Skeletal muscle tissue (tissue), 3 donors: ENCODE measurements at regions not wholly inside any gene's neighbourhood (a gene's known extent, or its start where the extent isn't known, plus 50 kb on each side); places are given as distances from the start of the nearest gene placed in this dataset.
A peak's percentile ranks its signal among the peaks of the same experiment; 100 is the strongest.

Experiments used
- H3K27ac ChIP-seq: one replicate; pipeline ENCODE4 v1.7.0; 2013; ENCODE audit warnings: mild to moderate bottlenecking, low read depth, low read length, inconsistent platforms
- H3K27me3 ChIP-seq, 3 donors: one replicate each; pipeline ENCODE4 v1.7.0; 2013; ENCODE audit warnings: low read length in 3 of 3; ENCODE audit not compliant: control insufficient read depth in 3 of 3, insufficient read depth in 3 of 3
- H3K36me3 ChIP-seq, 3 donors: one replicate each; pipeline ENCODE4 v1.7.0; 2013; ENCODE audit warnings: low read length in 3 of 3; ENCODE audit not compliant: control insufficient read depth in 3 of 3, insufficient read depth in 3 of 3
- H3K4me1 ChIP-seq, 3 donors: one replicate each; pipeline ENCODE4 v1.7.0; 2013; ENCODE audit warnings: low read length in 3 of 3, mild to moderate bottlenecking in 3 of 3; ENCODE audit not compliant: control insufficient read depth in 3 of 3, insufficient read depth in 3 of 3
- H3K4me3 ChIP-seq, 3 donors: one replicate each; pipeline ENCODE4 v1.7.0; 2013; ENCODE audit warnings: low read length in 3 of 3
- H3K9ac ChIP-seq, 3 donors: one replicate each; pipeline ENCODE4 v1.7.0; 2013; ENCODE audit warnings: low read length in 3 of 3, mild to moderate bottlenecking in 3 of 3, moderate library complexity in 2 of 3, low read depth in 1 of 3
- H3K9me3 ChIP-seq, 3 donors: one replicate each; pipeline ENCODE4 v1.7.0; 2013; ENCODE audit warnings: low read length in 3 of 3; ENCODE audit not compliant: control insufficient read depth in 3 of 3
- donor health status: Osteomylitis.

- Histone ChIP-seq H3K9ac (peak overlapping the region; percentile 90 to 98 (median 91)), H3K4me1 (peaks cover 2 to 15% (median 12%) of the 10 kb centered on the region in 3 donors), H3K27me3 (peaks cover 0 to 11% (median 8%) of the 10 kb centered on the region in 3 donors), H3K9me3 (no peaks in the 10 kb centered on the region), H3K36me3 (no peaks in the 10 kb centered on the region), H3K27ac (peak overlapping the region; percentile 99), H3K4me3 (peak overlapping the region; percentile 80 to 89 (median 88))
Observed at GRCh38 chr7:114086537-114086913, 167.7 kb upstream of the PPP1R3A start.

GRCh38 chr7:114085592-114086501, 167.0 kb upstream of the PPP1R3A start:
- peak overlapping the region; percentile 99 for H3K27ac ChIP-seq
- H3K9ac ChIP-seq = peak overlapping the region; percentile 90 to 98 (median 91)
- H3K4me1 ChIP-seq = peaks cover 2 to 15% (median 12%) of the 10 kb centered on the region in 3 donors
- no peaks in the 10 kb centered on the region for H3K36me3 ChIP-seq
- H3K4me3 ChIP-seq = peak overlapping the region; percentile 87 to 89 (median 88)
- no peaks in the 10 kb centered on the region for H3K9me3 ChIP-seq
- H3K27me3 ChIP-seq = peaks cover 0 to 11% (median 8%) of the 10 kb centered on the region in 3 donors

- H3K9me3 ChIP-seq = no peaks in the 10 kb centered on the region
- peaks cover 0 to 11% (median 8%) of the 10 kb centered on the region in 3 donors for H3K27me3 ChIP-seq
- H3K9ac ChIP-seq = peak overlapping the region; percentile 88 to 98 (median 91)
- peaks cover 2 to 15% (median 12%) of the 10 kb centered on the region in 3 donors for H3K4me1 ChIP-seq
- peak overlapping the region; percentile 99 for H3K27ac ChIP-seq
- H3K4me3 ChIP-seq = peak overlapping the region; percentile 87 to 89 (median 88)
- H3K36me3 ChIP-seq = no peaks in the 10 kb centered on the region
Observed at GRCh38 chr7:114085313-114085591, 166.4 kb upstream of the PPP1R3A start.

- Histone ChIP-seq H3K27me3 (peaks cover 0 to 11% (median 8%) of the 10 kb centered on the region in 3 donors), H3K4me1 (peaks cover 2 to 15% (median 12%) of the 10 kb centered on the region in 3 donors), H3K27ac (peak overlapping the region; percentile 99), H3K9ac (peak overlapping the region; percentile 88 to 98 (median 91)), H3K36me3 (no peaks in the 10 kb centered on the region), H3K4me3 (peak overlapping the region; percentile 87 to 89 (median 88)), H3K9me3 (no peaks in the 10 kb centered on the region)
Observed at GRCh38 chr7:114084472-114085312, 165.9 kb upstream of the PPP1R3A start.

- H3K27ac ChIP-seq = peak overlapping the region; percentile 99
- peaks cover 0 to 11% (median 8%) of the 10 kb centered on the region in 3 donors for H3K27me3 ChIP-seq
- peak overlapping the region; percentile 87 to 89 (median 88) for H3K4me3 ChIP-seq
- no peaks in the 10 kb centered on the region for H3K9me3 ChIP-seq
- peak overlapping the region; percentile 88 to 98 (median 91) for H3K9ac ChIP-seq
- H3K36me3 ChIP-seq = no peaks in the 10 kb centered on the region
- H3K4me1 ChIP-seq = peaks cover 2 to 15% (median 12%) of the 10 kb centered on the region in 3 donors
Observed at GRCh38 chr7:114084002-114084471, 165.2 kb upstream of the PPP1R3A start.

- H3K9ac ChIP-seq = peak overlapping the region; percentile 88 to 98 (median 91)
Observed at GRCh38 chr7:114083166-114084001, 164.6 kb upstream of the PPP1R3A start.

GRCh38 chr7:114082642-114083165, 163.9 kb upstream of the PPP1R3A start:
- Histone ChIP-seq H3K9ac (peak overlapping the region; percentile 88 to 98 (median 91)), H3K4me3 (peak overlapping the region; percentile 70 to 88 (median 70)), H3K9me3 (no peaks in the 10 kb centered on the region), H3K27me3 (peaks cover 0 to 9% (median 8%) of the 10 kb centered on the region in 3 donors), H3K4me1 (peaks cover 2 to 15% (median 12%) of the 10 kb centered on the region in 3 donors), H3K27ac (peak overlapping the region; percentile 99), H3K36me3 (no peaks in the 10 kb centered on the region)

More at GRCh38 chr7:114083166-114084001, 164.6 kb upstream of the PPP1R3A start:
- Histone ChIP-seq H3K4me3 (peak overlapping the region; percentile 70 to 88 (median 70)), H3K27me3 (peaks cover 0 to 11% (median 8%) of the 10 kb centered on the region in 3 donors), H3K36me3 (no peaks in the 10 kb centered on the region), H3K4me1 (peaks cover 2 to 15% (median 12%) of the 10 kb centered on the region in 3 donors), H3K27ac (peak overlapping the region; percentile 99), H3K9me3 (no peaks in the 10 kb centered on the region)

GRCh38 chr7:114081606-114082425, 163.0 kb upstream of the PPP1R3A start:
- peaks cover 0 to 8% (median 8%) of the 10 kb centered on the region in 3 donors for H3K27me3 ChIP-seq
- H3K27ac ChIP-seq = no peak overlapping the region

More at GRCh38 chr7:114081606-114082425, 163.0 kb upstream of the PPP1R3A start:
- Histone ChIP-seq H3K36me3 (no peaks in the 10 kb centered on the region), H3K9ac (peak overlapping the region in 2 of 3 donors; percentile 91 to 98), H3K9me3 (no peaks in the 10 kb centered on the region), H3K4me1 (peaks cover 2 to 12% (median 8%) of the 10 kb centered on the region in 3 donors), H3K4me3 (peak overlapping the region in 1 of 3 donors; percentile 70)
